ENCODE measurements at regions not wholly inside any gene's neighbourhood (a gene's known extent, or its start where the extent isn't known, plus 50 kb on each side); places are given as distances from the start of the nearest gene placed in this dataset.

DNA sequence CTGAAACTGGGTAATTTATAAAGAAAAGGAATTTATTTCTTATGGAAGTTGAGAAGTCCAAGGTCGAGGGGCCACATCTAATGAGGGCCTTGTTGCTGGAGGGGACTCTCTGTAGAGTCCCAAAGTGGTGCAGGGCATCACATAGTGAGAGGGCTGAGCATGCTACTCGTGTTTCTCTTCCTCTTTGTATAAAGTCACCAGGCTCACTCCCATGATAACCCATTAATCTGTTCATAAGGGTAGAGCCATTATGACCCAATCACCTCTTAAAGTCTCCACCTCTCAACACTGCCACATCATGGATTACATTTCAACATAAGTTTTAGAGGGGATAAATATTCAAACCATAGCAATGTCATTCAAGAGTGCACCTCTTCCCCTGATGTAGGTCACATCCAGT, 79.1 kb upstream of the ATP2B1 start:
- no peak for TF ChIP-seq CTCF (conservative IDR thresholded peaks at IDR 0.05 in 1 of 2, IDR thresholded peaks at IDR 0.05 in 1 of 2; ENCODE audit: extremely low read depth in 1 of 2, insufficient read depth in 1 of 2, low read depth in 1 of 2, low read length in 2 of 2)
- no peak for TF ChIP-seq EZH2 (IDR thresholded peaks at IDR 0.05; ENCODE audit: borderline replicate concordance, low read length)
